ENCODE measurements at regions not wholly inside any gene's neighbourhood (a gene's known extent, or its start where the extent isn't known, plus 50 kb on each side); places are given as distances from the start of the nearest gene placed in this dataset.
"Not testable (repeated sequence)": the region's sequence is repeated elsewhere in the genome, so short reads cannot be mapped to it uniquely, and the experiment has no call there.

DNA sequence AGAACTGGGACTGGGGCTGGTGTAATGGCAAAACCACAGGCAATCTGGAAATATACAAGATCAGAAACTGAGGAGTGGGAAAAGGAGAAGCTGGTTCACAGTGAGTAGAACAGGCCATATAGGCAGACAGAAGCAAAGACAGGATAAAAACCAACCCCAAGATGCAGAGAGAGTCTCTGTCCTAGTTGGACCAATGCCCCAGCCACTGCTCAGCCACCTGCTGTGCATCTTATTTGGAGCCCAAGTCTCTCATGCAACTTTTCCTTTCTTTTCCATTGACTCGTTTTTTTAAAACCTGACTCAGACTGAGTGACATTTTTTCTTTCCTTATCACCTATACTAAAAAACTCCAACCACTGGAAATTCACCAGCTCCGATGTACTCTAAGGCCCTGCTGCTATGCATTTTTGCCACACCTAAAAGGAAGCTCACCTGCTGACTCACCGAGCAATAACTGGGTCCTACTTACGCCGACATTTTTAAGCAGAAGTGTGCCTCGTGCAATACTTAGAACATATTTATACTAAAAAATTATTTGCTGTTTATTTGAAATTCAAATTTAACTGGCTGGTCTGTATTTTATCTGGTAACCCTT is 100.8 kb upstream of the XYLT1 start:
- DNase-seq = no peak

- no peak for DNase-seq
Observed at GRCh38 chr16:17568239-17568638, 97.5 kb upstream of the XYLT1 start.

GRCh38 chr16:17567455-17567854 is 96.7 kb upstream of the XYLT1 start:
- no peak for DNase-seq

- DNase-seq = no peak
Observed at GRCh38 chr16:17566656-17567450, 96.1 kb upstream of the XYLT1 start.

- no peak for DNase-seq
Observed at GRCh38 chr16:17566075-17566474, 95.3 kb upstream of the XYLT1 start.

DNA sequence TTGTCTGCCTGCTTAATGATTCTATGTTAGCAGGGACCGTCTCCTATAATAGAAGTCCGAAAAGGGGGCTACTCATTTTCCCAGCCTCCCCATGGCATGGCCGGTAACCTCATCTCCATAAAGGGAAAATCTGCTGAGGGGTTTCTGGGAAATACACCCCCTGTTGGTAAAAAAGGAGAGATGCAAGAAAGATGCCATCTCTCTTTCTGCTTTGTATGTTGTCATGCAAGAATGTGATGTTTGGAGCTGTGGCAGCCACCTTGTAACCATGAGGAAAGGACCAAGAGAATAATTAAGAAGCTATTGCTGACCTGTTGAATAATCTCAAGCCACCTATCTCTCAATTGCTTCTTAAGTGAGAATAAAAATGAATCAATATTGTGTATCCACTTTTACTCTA is 94.8 kb upstream of the XYLT1 start:
- DNase-seq = no peak

GRCh38 chr16:17564856-17565255 is 94.1 kb upstream of the XYLT1 start:
- no peak for DNase-seq

DNA sequence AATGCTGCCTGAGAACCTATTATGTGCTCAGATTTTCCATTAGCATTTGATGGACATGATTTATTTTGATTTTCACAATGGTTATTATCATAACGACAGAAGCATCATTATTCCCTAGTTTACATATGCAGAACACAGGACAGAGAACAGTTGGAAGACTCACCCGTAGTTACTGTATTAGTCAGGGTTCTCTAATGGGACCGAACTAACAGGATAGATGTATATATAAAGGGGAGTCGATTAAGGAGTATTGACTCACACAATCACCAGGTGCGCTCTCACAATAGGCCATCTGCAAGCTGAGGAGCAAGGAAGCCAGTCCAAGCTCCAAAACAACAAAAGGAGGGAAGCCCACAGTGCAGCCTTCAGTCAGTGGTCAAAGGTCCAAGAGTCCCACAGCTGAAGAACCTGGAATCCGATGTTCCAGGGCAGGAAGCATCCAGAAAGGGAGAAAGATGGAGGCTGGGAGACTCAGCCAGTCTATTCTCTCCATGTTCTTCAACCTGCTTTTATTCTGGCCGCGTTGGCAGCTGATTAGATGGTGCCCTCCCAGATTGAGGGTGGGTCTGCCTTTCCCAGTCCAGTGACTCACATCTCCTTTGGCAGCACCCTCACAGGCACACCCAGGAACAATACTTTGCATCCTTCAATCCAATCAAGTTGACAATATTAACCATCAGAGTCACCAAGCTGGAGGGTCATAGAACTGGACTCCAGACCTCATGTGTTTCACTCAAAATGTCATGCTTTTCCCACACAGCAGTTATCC is 92.7 kb upstream of the XYLT1 start:
- no peak for DNase-seq

DNA sequence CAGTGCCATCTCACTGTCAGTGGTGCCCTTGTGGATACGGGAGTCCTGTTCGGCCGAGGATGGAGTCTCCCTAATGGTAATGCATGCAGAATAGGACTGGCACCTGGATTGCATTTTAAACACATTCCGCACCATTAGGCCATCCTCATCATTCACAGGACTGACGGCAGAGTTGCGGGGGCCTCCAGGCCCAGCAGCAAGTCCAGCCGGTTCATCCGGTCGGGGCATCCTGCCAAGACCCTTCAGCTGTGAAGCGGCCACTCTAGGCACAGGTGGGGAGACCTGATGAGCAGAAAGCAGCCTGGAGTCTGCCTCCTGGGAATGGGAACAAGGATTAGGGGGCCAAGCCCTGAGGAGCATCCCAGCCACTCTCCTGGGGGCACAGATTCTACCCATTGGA is 90.3 kb upstream of the XYLT1 start:
- no peak for DNase-seq

DNA sequence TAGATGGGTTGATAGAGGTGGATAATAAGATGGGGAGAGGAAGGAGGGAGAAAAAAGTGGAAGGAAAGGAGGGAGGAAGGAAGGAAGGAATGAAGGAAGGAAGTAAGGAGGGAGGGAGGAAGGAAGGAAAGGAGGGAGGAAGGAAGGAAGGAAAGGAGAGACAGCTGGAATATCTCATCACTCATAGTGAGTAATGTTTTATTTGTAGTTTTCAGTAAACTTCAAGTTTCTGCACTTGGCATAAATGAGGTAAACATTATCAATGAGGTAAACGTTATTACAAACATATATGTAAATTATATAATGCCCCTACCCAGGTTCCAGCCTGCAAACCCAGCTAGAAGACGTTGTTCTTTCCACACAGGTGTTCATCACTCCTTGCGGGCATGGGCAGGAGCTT is 89.8 kb upstream of the XYLT1 start:
- DNase-seq = no peak

DNA sequence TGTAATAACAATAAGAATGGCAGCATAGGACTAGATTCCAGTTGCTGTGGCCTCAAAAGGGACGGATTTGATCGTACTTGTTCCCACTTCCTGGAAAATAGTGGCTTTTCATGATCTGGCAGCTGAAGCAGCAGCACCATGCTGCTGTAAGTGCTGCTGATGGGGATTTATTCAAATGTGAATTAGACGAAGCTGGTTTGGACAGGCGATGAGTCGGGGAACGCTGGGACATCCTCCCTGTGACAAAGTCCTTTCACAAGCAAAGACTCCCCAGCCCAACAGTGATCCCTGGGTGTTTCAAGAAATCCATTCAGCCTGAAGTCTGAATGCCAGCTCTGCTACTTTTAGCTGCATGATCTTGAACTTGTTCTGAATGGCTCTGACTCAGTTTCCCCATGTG is 88.6 kb upstream of the XYLT1 start:
- DNase-seq = no peak

DNA sequence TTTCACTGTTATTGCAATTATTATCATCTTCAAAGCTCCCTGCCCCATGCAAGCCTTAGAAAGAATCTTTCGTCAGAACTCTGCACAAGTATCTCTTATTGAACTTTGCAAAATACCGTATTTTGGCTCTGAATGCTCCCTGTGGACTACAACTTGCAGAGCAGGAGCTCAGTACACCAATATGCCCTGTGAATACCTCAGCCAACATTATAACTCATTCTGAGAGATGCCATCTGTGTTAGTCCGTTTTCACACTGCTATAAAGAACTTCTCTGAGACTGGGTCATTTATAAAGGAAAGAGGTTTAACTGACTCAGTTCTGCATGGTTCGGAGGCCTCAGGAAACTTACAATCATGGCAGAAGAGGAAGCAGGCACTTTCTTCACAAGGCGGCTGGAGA is 87.2 kb upstream of the XYLT1 start:
- DNase-seq = no peak

DNA sequence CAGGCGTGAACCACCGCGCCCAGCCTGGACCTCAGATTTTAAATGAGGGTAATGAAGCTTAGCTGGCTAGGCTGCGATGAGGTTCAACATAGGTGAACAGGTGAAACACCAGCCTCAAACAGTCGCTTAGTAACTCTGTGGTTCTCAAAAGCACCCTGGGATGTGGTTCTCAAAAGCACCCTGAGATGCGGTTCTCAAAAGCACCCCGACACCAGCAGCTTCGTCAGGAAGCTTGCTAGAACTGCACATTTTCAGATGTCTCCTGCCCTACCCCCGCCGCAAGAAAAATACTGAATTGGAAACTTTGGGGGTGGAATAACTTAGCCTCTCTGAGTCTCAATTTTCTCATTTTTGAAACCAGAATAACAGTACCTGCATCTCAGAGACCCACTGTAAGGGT is 86.7 kb upstream of the XYLT1 start:
- no peak for DNase-seq

GRCh38 chr16:17556276-17557052 is 85.7 kb upstream of the XYLT1 start:
- DNase-seq = no peak

GRCh38 chr16:17555176-17555575 is 84.4 kb upstream of the XYLT1 start:
- DNase-seq = no peak

DNA sequence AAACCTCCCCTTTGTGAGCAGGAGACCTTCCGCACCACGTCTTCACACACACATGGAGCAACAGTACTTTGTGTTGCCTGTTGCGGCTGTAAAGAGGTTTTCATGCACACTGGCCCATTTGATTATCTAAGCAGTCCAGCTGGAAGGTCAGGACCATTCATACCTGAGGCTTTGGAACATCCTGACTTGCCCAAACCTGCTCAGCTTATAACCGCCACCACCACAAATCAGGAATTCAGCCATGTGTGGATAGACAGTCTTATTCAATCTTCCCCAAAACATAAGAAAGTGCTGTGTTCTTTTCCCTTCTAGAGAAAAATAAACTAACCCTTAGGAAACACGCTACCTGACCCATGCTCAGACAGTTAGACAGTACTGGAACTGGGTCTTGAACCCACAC is 81.6 kb upstream of the XYLT1 start:
- no peak for DNase-seq

DNA sequence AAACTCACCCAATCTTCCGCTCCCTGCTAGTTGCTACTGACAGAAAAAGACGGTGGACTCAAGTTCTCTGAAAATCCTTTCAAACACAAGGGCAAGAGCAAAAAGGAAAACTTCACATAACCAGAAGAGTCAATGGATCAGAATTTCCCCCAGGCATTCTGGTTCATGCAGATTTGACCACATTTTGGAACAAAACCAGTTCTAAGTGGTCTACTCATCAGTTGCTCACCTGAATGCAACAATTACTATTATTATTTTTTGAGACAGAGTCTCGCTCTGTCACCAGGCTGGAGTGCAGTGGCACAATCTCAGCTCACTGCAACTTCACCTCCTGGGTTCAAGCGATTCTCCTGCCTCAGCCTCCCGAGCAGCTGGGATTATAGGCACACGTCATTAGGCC is 80.9 kb upstream of the XYLT1 start:
- not testable (repeated sequence) for DNase-seq

GRCh38 chr16:17548825-17549224 is 78.1 kb upstream of the XYLT1 start:
- DNase-seq = no peak

DNA sequence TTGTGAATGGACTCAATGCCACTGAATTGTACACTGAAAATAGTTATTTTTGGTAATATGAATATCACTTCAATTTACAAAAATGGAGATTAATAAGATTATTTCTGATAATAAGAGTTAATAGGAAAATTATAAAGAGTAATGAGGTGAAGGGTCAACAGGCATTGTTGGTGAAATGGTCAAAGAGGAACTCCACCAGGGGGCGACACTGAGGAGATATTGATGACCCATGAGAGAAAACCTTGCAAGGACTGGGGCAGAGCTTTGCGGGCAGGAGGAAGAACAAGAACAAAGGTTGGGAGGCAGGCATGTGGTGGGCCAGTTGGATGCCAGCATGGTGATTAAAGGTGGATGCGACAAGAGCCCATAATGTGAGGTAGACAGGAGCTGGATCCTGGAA is 74.0 kb upstream of the XYLT1 start:
- DNase-seq = peak in 1 of 2 donors; percentile 18

DNA sequence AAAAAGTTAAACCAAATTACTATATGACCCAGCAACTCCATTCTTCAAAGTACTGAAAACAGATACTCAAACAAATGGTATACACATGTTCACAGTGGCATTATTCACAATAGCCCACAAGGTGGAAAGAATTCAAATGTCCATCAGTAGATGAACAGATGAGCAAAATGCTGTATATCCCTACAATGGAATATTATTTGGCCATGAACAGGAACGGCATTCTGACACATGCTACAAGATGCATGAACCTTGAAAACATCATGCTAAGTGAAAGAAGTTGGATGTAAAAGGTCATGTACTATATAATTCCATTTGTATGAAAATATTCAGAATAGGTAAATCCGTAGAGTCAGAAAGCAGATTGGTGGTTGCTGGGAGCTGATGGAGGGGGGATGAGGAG is 73.5 kb upstream of the XYLT1 start:
- no peak for DNase-seq

DNA sequence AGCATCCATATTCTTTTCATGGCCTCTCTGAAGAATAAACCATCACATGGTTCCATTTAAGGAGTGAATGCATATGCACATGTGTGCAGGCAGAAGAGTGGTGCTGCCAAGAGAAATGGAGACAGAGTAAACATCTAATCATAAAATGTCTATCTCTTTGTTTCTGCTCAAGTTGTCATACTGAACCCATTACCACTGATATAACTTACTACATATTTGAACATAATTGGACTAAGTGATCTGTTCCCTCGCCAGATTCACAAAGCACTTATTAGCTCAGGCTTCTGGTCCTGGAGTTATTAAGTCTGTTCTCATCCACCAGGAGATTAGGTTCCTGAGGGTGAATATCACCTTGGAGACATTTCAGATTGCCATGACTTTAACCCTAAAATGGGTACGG is 72.3 kb upstream of the XYLT1 start:
- DNase-seq = no peak

DNA sequence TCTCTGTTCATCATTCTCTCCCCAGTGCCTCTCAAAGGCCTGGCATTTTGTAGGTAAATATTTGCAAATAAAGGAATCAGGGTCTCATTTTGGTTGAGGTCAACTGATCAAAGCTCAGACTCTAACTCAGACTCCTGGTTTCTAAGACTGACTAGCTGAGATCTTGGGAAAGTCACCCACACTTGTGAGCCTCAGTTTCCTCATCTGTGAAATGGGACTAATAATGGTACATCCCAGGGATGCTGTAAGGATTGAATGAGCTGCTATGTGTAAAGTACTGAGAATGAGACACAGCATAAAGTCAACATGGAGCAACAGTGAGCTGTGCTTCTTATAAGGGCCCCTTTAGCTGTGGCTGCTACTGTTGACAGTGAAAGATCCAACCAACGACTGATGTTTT is 70.6 kb upstream of the XYLT1 start:
- no peak for DNase-seq

GRCh38 chr16:17538927-17539326 is 68.2 kb upstream of the XYLT1 start:
- DNase-seq = no peak
